ENCODE measurements at regions not wholly inside any gene's neighbourhood (a gene's known extent, or its start where the extent isn't known, plus 50 kb on each side); places are given as distances from the start of the nearest gene placed in this dataset.

DNA sequence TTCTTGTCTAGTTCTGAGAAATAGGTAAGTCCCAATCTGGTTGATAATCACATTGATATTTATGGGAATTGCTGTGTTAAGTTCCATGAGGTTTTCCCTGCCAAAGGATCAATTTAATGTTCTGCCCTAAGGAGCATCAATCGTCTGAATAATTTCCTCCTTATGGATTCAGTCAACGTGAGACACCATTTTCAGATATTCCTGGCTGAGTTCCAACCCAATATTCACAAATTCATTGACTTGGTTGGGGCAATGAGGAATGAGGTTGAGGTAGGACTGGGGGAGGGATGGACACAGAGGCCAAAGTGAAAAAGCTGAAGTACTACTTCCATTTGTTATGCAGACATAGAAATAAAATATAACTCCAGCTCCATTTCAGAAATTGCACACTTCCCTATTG, 99.1 kb downstream of the ZNF622 start:
- TF ChIP-seq, protein P1, sequence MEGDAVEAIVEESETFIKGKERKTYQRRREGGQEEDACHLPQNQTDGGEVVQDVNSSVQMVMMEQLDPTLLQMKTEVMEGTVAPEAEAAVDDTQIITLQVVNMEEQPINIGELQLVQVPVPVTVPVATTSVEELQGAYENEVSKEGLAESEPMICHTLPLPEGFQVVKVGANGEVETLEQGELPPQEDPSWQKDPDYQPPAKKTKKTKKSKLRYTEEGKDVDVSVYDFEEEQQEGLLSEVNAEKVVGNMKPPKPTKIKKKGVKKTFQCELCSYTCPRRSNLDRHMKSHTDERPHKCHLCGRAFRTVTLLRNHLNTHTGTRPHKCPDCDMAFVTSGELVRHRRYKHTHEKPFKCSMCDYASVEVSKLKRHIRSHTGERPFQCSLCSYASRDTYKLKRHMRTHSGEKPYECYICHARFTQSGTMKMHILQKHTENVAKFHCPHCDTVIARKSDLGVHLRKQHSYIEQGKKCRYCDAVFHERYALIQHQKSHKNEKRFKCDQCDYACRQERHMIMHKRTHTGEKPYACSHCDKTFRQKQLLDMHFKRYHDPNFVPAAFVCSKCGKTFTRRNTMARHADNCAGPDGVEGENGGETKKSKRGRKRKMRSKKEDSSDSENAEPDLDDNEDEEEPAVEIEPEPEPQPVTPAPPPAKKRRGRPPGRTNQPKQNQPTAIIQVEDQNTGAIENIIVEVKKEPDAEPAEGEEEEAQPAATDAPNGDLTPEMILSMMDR (IDR thresholded peaks at IDR 0.05), result no peak
- TF ChIP-seq EP300 (IDR thresholded peaks at IDR 0.05), result no peak
- TF ChIP-seq POLR2AphosphoS5 (IDR thresholded peaks at IDR 0.05), result no peak
- TF ChIP-seq POLR2A (IDR thresholded peaks at IDR 0.05), result no peak
